ENCODE measurements at regions not wholly inside any gene's neighbourhood (a gene's known extent, or its start where the extent isn't known, plus 50 kb on each side); places are given as distances from the start of the nearest gene placed in this dataset.

DNA sequence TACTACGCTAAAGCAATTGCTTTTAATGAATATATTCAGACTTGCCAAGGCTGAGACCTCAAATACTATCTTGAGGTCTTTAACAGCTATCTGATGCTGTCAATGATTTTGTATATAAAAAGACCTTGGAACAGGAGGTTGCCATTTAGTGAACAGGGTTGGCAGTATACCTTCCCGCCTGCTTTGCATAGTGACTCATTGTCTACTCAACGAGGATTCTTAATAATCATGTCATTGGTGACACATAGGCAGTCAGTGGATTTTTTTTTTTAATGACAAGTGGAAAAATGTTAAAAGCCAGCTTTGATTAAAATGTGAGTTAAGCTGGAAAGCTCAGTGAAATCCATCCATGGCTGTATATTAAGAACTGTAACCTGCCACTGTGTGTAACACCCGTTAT is 164.0 kb downstream of the ASMT start:
- H4K20me1 ChIP-seq (ENCODE audit: insufficient read depth, low read length): no peaks in the 10 kb centered on the region
- no peaks in the 10 kb centered on the region for H3K9me3 ChIP-seq (ENCODE audit: insufficient read depth, low read length, severe bottlenecking)
- H3K27me3 ChIP-seq (ENCODE audit: insufficient read depth, low read length, poor library complexity): no peaks in the 10 kb centered on the region
- no peaks in the 10 kb centered on the region for H3K4me1 ChIP-seq (ENCODE audit: insufficient read depth, low read length)
- no peaks in the 10 kb centered on the region for H3K36me3 ChIP-seq (ENCODE audit: insufficient read depth, low read length)
- ATAC-seq (ENCODE audit: insufficient read depth, low read depth) (no peak), DNase-seq (no peak)
- no peak overlapping the region for H3K27ac ChIP-seq (ENCODE audit: low read length)
- no peak for TF ChIP-seq EZH2 (IDR thresholded peaks at IDR 0.05; ENCODE audit: borderline replicate concordance, low read depth, low read length, severe bottlenecking)
- TF ChIP-seq, protein P1, sequence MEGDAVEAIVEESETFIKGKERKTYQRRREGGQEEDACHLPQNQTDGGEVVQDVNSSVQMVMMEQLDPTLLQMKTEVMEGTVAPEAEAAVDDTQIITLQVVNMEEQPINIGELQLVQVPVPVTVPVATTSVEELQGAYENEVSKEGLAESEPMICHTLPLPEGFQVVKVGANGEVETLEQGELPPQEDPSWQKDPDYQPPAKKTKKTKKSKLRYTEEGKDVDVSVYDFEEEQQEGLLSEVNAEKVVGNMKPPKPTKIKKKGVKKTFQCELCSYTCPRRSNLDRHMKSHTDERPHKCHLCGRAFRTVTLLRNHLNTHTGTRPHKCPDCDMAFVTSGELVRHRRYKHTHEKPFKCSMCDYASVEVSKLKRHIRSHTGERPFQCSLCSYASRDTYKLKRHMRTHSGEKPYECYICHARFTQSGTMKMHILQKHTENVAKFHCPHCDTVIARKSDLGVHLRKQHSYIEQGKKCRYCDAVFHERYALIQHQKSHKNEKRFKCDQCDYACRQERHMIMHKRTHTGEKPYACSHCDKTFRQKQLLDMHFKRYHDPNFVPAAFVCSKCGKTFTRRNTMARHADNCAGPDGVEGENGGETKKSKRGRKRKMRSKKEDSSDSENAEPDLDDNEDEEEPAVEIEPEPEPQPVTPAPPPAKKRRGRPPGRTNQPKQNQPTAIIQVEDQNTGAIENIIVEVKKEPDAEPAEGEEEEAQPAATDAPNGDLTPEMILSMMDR (IDR thresholded peaks at IDR 0.05; ENCODE audit: borderline replicate concordance, extremely low read depth, low read length, poor library complexity, severe bottlenecking): no peak
- H3K79me2 ChIP-seq (ENCODE audit: insufficient read depth, low read length): no peaks in the 10 kb centered on the region
- no peak overlapping the region for H3K4me2 ChIP-seq (ENCODE audit: insufficient read depth, low read length)
- H3K4me3 ChIP-seq (ENCODE audit: low read depth in 1 of 2, low read length in 2 of 2): no peak overlapping the region
- no peak overlapping the region for H3K9ac ChIP-seq (ENCODE audit: low read depth, low read length)
- no peak overlapping the region for H2AFZ ChIP-seq (ENCODE audit: low read depth, low read length)

GRCh38 chrX:1779626-1780025 is 164.8 kb downstream of the ASMT start:
- ATAC-seq (ENCODE audit: insufficient read depth, low read depth): no peak
- no peak overlapping the region for H3K4me2 ChIP-seq (ENCODE audit: insufficient read depth, low read length)

DNA sequence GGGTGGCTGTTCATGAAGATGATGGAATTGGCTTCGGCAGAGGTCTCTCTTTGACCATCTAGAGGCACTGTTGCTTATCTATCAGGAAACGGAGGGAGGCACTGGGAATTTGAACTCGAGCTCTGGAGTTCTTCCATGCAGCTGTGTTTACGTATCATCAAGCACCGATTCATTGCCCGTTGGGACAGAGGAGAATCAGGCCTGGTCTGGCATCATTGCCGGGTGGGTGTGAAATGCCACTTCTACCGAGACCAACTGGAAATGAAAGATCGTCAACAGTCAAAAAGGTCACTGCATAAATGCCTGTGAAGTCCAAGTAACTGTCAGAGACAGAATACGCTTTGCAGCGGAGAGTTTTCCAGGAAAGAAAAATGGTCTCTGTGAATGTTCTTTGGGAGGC is 166.9 kb downstream of the ASMT start:
- Histone ChIP-seq H3K9me3 (ENCODE audit: insufficient read depth, low read length, severe bottlenecking) (no peaks in the 10 kb centered on the region), H3K36me3 (ENCODE audit: insufficient read depth, low read length) (no peaks in the 10 kb centered on the region), H3K79me2 (ENCODE audit: insufficient read depth, low read length) (no peaks in the 10 kb centered on the region), H3K4me2 (ENCODE audit: insufficient read depth, low read length) (no peak overlapping the region), H3K4me3 (ENCODE audit: low read depth in 1 of 2, low read length in 2 of 2) (no peak overlapping the region), H3K9ac (ENCODE audit: low read depth, low read length) (no peak overlapping the region), H3K4me1 (ENCODE audit: insufficient read depth, low read length) (no peaks in the 10 kb centered on the region), H3K27ac (ENCODE audit: low read length) (no peak overlapping the region), H3K27me3 (ENCODE audit: insufficient read depth, low read length, poor library complexity) (no peaks in the 10 kb centered on the region), H4K20me1 (ENCODE audit: insufficient read depth, low read length) (no peaks in the 10 kb centered on the region), H2AFZ (ENCODE audit: low read depth, low read length) (no peak overlapping the region)
- TF ChIP-seq, protein P1 (IDR thresholded peaks at IDR 0.05; ENCODE audit: borderline replicate concordance, extremely low read depth, low read length, poor library complexity, severe bottlenecking): no peak
- TF ChIP-seq EZH2 (IDR thresholded peaks at IDR 0.05; ENCODE audit: borderline replicate concordance, low read depth, low read length, severe bottlenecking): no peak
- no peak for ATAC-seq (ENCODE audit: insufficient read depth, low read depth)
- no peak for DNase-seq

More at GRCh38 chrX:1779626-1780025, 164.8 kb downstream of the ASMT start:
- Histone ChIP-seq H4K20me1 (ENCODE audit: insufficient read depth, low read length) (no peaks in the 10 kb centered on the region), H3K4me1 (ENCODE audit: insufficient read depth, low read length) (no peaks in the 10 kb centered on the region), H3K27me3 (ENCODE audit: insufficient read depth, low read length, poor library complexity) (no peaks in the 10 kb centered on the region), H3K9ac (ENCODE audit: low read depth, low read length) (no peak overlapping the region), H3K27ac (ENCODE audit: low read length) (no peak overlapping the region), H3K79me2 (ENCODE audit: insufficient read depth, low read length) (no peaks in the 10 kb centered on the region), H2AFZ (ENCODE audit: low read depth, low read length) (no peak overlapping the region), H3K4me3 (ENCODE audit: low read depth in 1 of 2, low read length in 2 of 2) (no peak overlapping the region), H3K36me3 (ENCODE audit: insufficient read depth, low read length) (no peaks in the 10 kb centered on the region), H3K9me3 (ENCODE audit: insufficient read depth, low read length, severe bottlenecking) (no peaks in the 10 kb centered on the region)
- no peak for DNase-seq
- TF ChIP-seq, protein P1 (IDR thresholded peaks at IDR 0.05; ENCODE audit: borderline replicate concordance, extremely low read depth, low read length, poor library complexity, severe bottlenecking): no peak
- TF ChIP-seq EZH2 (IDR thresholded peaks at IDR 0.05; ENCODE audit: borderline replicate concordance, low read depth, low read length, severe bottlenecking): no peak

DNA sequence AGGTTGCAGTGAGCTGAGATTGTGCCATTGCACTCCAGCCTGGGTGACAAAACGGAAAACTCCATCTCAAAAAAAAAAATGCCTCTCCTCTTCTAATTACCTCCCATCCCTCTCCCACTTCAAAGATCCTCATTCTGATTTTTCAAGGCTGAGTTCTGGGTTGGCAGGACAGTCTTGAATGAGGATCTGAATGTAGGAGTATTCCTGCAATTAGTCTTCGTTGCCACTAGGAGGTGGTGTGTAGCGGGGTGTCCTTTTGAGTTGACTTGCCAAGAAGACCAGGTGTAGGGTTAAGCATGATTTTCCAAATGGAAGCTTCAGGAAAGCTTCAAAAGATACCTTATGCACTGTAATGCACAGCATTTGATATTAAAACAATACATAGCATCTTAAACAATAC is 169.9 kb downstream of the ASMT start:
- Histone ChIP-seq H2AFZ (ENCODE audit: low read depth, low read length) (no peak overlapping the region), H3K79me2 (ENCODE audit: insufficient read depth, low read length) (no peaks in the 10 kb centered on the region), H3K27me3 (ENCODE audit: insufficient read depth, low read length, poor library complexity) (no peaks in the 10 kb centered on the region), H3K4me2 (ENCODE audit: insufficient read depth, low read length) (no peak overlapping the region), H3K9me3 (ENCODE audit: insufficient read depth, low read length, severe bottlenecking) (no peaks in the 10 kb centered on the region), H3K4me3 (ENCODE audit: low read depth in 1 of 2, low read length in 2 of 2) (no peak overlapping the region), H3K9ac (ENCODE audit: low read depth, low read length) (no peak overlapping the region), H3K4me1 (ENCODE audit: insufficient read depth, low read length) (no peaks in the 10 kb centered on the region), H3K27ac (ENCODE audit: low read length) (no peak overlapping the region), H3K36me3 (ENCODE audit: insufficient read depth, low read length) (no peaks in the 10 kb centered on the region), H4K20me1 (ENCODE audit: insufficient read depth, low read length) (no peaks in the 10 kb centered on the region)
- DNase-seq (no peak), ATAC-seq (ENCODE audit: insufficient read depth, low read depth) (no peak)
- TF ChIP-seq, protein P1 (IDR thresholded peaks at IDR 0.05; ENCODE audit: borderline replicate concordance, extremely low read depth, low read length, poor library complexity, severe bottlenecking): peak; percentile 50
- TF ChIP-seq EZH2 (IDR thresholded peaks at IDR 0.05; ENCODE audit: borderline replicate concordance, low read depth, low read length, severe bottlenecking): no peak
